ENCODE measurements at regions not wholly inside any gene's neighbourhood (a gene's known extent, or its start where the extent isn't known, plus 50 kb on each side); places are given as distances from the start of the nearest gene placed in this dataset.
"Not testable (repeated sequence)": the region's sequence is repeated elsewhere in the genome, so short reads cannot be mapped to it uniquely, and the experiment has no call there.

DNA sequence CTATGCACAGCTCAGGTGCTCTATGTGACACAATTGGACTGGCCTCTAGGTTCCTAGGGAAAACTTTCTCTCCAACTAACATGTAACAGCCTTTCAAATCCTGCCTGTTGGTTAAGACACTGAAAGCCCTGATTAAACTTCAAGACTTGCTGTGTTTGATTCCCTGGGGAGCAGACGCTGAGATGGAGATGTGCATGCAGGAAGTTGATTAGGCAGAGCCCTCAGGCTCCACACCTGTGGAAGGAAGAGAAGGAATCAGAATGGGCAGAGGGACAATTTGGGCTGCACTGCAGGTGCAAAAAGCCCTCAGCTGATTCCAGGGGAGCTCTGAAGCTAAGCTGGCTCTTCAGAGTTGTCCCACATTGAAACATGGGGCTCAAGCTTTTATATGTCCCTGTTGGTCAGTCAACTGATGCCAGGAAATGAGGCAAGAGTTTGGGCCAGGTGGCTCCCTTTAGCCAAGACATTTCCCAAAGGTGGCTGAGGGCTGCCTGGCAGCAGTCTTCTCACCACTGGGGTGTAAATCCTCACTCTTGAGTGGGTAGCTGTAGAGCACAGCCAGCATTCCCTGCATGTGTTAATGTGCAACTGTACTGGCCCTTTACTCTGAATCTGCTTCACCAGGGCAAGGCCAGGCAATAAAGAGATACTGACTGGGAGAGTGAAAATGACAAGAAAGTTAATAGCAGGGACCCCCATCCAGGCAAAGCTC, 199.5 kb upstream of the DDX18 start:
- Histone ChIP-seq H3K27ac (no peak overlapping the region), H3K36me3 (no peaks in the 10 kb centered on the region), H3K4me1 (no peaks in the 10 kb centered on the region), H3K4me3 (no peak overlapping the region), H3K9me3 (no peaks in the 10 kb centered on the region), H3K27me3 (no peaks in the 10 kb centered on the region)
- no peak for ATAC-seq
- intact Hi-C loops (cut with DNase I) = no loop called here
- DNase-seq = no peak
- WGBS, 2 donors = 48 to 58% methylated on average over 1 of the region's 1 CpG
- TF ChIP-seq, protein P1, sequence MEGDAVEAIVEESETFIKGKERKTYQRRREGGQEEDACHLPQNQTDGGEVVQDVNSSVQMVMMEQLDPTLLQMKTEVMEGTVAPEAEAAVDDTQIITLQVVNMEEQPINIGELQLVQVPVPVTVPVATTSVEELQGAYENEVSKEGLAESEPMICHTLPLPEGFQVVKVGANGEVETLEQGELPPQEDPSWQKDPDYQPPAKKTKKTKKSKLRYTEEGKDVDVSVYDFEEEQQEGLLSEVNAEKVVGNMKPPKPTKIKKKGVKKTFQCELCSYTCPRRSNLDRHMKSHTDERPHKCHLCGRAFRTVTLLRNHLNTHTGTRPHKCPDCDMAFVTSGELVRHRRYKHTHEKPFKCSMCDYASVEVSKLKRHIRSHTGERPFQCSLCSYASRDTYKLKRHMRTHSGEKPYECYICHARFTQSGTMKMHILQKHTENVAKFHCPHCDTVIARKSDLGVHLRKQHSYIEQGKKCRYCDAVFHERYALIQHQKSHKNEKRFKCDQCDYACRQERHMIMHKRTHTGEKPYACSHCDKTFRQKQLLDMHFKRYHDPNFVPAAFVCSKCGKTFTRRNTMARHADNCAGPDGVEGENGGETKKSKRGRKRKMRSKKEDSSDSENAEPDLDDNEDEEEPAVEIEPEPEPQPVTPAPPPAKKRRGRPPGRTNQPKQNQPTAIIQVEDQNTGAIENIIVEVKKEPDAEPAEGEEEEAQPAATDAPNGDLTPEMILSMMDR (IDR thresholded peaks at IDR 0.05) = no peak

DNA sequence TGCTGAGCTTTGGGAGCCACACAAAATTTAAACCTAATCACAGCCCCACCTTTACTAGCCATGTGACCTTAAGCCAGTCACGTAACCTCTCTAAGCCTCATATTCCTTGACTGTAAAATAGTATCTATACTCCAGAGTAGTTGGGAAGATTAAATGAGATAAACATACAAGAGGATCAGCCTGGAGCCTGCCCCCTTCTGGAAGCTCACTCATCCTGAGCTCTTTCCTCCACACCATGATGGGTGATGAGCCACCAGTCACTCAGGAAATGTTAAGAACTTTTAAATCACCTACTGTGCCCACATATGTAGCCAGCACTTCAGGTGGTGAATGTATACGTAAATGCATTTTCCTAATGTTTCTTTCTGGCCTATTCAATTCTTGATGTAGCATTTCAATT, 195.9 kb upstream of the DDX18 start:
- intact Hi-C loops (cut with DNase I) = no loop called here
- TF ChIP-seq, protein P1 (IDR thresholded peaks at IDR 0.05) = no peak
- Histone ChIP-seq H3K36me3 (no peaks in the 10 kb centered on the region), H3K27me3 (peaks cover 0 to 10% (median 0%) of the 10 kb centered on the region in 7 donors), H3K27ac (no peak overlapping the region), H3K9me3 (peaks cover 0 to 4% (median 0%) of the 10 kb centered on the region in 11 donors), H3K4me1 (no peaks in the 10 kb centered on the region), H3K4me3 (no peak overlapping the region)
- ATAC-seq = no peak
- DNase-seq = no peak
- WGBS, 2 donors = 90 to 97% methylated on average over 2 of the region's 2 CpGs

DNA sequence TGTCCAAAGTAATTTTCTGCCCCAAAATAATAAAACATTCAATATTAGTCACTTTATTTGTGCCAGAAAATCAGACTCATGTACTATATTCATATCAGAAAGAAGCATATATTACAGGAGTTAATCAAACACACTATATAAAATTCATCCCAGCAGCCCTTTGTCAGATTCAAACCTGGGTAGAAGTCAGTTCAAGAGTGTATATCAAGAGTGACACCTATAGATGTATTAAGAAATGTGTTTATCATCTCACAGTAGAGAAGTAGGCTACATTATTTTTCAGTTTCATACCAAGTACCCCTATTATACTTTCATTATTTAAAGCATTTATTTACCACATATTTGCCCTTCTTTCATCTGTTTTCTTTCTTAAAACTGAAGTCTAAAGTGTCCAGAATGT, 193.2 kb upstream of the DDX18 start:
- no peak overlapping the region for H3K4me3 ChIP-seq
- TF ChIP-seq, protein P1 (IDR thresholded peaks at IDR 0.05) = no peak
- peaks cover 0 to 4% (median 0%) of the 10 kb centered on the region in 11 donors for H3K9me3 ChIP-seq
- no peaks in the 10 kb centered on the region for H3K36me3 ChIP-seq
- H3K27me3 ChIP-seq = peaks cover 0 to 10% (median 0%) of the 10 kb centered on the region in 7 donors
- ATAC-seq = no peak
- H3K4me1 ChIP-seq = no peaks in the 10 kb centered on the region
- no peak overlapping the region for H3K27ac ChIP-seq
- intact Hi-C loops (cut with DNase I) = no loop called here
- DNase-seq = no peak

DNA sequence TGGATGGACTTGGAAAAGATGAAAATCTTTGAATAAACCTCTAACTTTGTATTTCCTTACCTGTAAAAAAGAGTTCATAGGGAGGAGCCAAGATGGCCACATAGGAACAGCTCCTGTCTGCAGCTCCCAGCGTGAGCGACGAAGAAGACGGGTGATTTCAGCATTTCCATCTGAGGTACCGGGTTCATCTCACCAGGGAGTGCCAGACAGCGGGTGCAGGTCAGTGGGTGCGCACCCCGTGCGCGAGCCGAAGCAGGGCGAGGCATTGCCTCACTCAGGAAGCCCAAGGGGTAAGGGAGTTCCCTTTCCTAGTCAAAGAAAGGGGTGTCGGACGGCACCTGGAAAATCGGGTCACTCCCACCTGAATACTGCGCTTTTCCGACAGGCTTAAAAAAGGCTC, 191.3 kb upstream of the DDX18 start:
- ATAC-seq; H3K4me3 ChIP-seq; H3K4me1 ChIP-seq; H3K27ac ChIP-seq; DNase-seq; H3K9me3 ChIP-seq; intact Hi-C loops (cut with DNase I); H3K36me3 ChIP-seq: not testable (repeated sequence)
- 92 to 93% methylated on average over 17 of the region's 17 CpGs for WGBS, 2 donors
- peaks cover 0 to 10% (median 0%) of the 10 kb centered on the region in 7 donors for H3K27me3 ChIP-seq

DNA sequence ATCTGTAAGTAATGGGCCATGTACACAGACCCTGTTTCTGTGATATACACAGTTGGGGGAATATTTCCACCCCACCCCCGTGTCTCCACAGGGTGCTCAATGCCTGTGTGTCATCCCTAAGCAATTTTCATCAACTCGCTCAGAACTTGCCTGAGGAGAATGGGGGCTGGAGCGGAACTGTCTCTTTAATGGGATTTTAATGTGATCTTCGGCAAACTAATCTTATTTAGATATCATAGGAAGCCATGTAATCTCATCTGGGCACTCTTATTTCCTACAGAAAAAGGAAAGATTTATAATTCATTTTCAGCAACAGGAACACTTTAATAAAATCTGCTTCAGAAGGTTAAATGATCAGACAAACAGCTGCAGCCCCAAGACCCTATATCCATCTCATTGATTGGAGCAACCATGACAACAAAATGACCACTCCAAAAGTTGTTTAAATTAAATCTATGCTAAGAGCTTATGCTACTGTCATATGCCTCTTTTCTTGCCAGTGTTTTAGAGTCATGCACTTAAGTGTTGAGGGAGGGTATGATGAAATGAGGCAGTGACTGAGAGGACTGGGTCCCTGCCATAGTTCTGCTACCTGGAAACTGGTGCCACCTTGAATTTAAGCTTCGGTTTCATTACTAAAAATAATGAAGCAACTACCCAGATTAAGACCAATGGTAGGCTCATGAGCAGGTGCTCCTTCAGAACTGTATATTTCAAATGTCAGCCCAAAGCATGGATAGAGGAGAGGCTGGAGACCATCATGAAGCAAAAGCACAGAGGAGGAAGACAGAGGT, 183.1 kb upstream of the DDX18 start:
- Histone ChIP-seq H3K27me3 (peaks cover 0 to 3% (median 0%) of the 10 kb centered on the region in 7 donors), H3K4me3 (no peak overlapping the region), H3K36me3 (no peaks in the 10 kb centered on the region), H3K4me1 (no peaks in the 10 kb centered on the region), H3K27ac (no peak overlapping the region), H3K9me3 (peaks cover 0 to 4% (median 0%) of the 10 kb centered on the region in 11 donors)
- TF ChIP-seq, protein P1 (IDR thresholded peaks at IDR 0.05) = no peak
- intact Hi-C loops (cut with DNase I) = no loop called here
- WGBS, 2 donors = 58 to 66% methylated on average over 5 of the region's 5 CpGs
- ATAC-seq = no peak
- DNase-seq = no peak

All from heart right ventricle (tissue), 16 donors.